GM19372 (cell line): ENCODE measurements at regions not wholly inside any gene's neighbourhood (a gene's known extent, or its start where the extent isn't known, plus 50 kb on each side); places are given as distances from the start of the nearest gene placed in this dataset.
"Not testable (repeated sequence)": the region's sequence is repeated elsewhere in the genome, so short reads cannot be mapped to it uniquely, and the experiment has no call there.

ENCODE experiments used
- ATAC-seq: cut with Tn5 transposase; IDR thresholded peaks from one replicate; pipeline ENCODE4 v1.9.1; 2021; ENCODE audit warnings: mild to moderate bottlenecking, low read depth, moderate library complexity; ENCODE audit not compliant: unreplicated experiment

DNA sequence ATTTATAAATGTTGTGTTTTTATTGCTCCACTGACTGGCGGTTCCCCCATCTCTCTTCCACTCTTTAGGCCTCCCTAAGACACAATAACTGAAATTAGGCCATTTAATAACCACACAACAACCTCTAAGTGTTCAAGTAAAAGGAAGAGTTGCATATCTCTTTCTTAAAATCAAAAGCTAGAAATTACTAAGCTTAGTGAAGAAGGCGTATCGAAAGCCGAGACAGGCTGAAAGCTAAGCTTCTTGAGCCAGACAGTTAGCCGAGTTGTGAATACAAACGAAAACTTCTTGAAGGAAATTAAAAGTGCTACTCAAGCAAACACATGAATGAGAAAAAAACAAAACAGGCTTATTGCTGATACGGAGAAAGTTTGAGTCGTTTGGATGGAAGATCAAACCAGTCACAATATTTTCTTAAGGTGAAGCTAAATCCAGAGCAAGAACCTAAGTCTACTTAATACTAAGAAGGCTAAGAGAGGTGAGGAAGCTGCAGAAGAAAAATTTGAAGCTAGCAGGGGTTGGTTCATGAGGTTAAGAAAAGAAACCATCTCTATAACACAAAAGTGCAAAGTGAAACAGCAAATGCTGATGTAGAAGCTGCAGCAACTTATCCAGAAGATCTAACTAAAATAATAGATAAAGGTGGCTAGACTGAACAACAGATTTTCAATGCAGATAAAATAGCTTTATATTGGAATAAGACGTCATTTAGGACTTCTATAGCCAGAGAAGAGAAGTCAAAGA lies 194.0 kb upstream of the TTC29 start:
- ATAC-seq = no peak

DNA sequence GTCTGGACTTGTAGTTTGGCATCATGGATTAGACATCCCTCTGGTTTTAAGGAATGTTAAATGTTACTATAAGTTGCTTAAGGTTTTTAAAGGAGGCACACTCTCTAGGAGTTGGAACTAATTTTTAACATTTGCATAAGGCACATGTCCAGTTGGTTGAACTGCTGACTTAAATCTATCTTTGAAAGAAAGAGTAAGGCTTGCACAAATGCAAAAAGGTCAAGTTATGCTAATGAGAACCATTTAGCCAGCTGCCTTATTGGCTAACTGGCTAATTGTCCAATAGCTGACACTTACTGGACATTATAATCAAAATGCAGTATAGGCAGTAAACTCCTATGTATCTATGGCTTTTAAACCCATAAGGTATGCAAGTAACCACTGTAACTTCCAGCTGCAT lies 206.1 kb upstream of the TTC29 start:
- no peak for ATAC-seq

DNA sequence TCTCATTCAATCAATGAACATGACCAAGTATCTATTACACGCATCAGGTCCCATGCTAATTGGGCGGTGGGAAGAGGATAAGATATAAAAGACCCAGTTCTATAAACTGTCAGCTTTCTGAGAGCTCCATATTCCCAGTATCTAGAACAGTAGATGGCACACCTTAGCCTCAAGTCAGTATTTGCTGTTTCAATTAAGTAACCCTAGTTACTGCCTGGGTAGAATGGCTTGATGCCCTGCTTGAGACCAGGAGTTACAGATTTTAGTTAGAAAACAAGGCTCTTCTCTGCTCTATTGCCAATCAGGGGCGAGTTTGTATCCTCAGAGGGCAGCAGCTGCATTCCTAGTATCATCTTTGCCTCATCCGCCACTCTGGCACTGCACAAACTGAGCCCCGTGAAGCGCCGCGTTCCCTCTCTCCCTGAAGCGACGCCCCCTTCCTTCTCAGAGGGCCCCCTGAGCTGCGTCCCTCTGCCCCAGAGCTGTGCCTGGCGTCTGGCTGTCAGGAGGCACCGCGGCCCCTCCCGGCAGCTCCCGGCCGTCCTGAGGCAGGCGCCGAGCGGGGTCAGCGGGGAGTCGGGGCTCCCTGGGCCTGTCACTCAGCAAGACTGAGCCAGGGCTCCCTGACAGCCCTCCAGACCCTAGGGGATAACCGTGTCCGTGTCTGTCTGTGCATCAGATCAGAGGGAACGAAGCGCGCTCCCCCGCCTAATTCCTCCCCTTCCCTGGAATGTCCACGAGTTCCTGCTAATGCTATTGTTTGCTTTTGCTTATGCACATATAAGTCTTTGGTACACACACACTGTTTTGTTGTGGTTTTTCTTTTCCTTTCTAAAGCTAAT lies 212.4 kb upstream of the TTC29 start:
- no peak for ATAC-seq

DNA sequence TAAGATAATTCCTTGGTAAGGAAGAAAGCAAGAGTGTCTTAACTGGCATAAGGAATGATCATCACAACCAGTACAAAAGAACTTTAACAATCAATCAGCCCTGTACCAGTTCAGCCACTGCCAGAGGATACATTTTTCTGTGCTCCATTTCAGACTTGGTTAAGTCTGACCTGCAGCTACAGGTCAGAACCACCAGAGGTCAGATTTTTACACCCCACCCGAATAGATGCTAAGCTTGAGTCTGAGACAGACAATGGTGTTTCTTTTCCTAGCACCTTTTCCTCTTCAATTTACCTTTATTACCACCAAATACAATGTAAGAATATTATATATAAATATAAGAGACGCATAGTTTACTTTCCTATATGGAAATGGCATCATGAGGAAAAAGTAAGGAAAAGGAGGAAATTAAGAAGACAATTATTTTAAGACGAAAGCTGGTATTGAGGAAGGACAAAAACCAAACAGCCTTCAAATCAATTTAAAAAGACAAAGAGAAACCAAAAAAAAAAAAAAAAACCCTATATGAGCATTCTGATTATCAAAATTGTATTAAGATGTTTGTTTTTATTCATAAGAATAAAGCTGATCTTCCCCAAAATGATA lies 215.3 kb upstream of the TTC29 start:
- peak; percentile 93 for ATAC-seq

DNA sequence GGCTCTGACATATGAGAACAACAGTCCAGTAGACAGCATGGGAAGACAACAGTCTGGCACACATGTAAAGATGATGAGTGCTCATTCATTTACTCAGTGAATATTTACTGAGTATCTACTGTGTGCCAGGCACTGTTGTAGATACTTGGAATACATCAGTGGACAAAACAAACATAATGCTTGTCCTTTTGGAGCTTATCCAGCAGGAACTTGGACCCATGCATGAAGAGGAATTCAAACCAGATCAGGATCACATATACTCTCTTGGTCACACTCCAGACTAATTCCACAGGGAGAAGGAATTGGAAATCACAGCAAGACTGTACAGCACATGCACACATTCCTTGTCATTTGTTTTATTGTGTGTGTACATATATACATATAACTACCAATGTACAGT lies 217.6 kb upstream of the TTC29 start:
- no peak for ATAC-seq

DNA sequence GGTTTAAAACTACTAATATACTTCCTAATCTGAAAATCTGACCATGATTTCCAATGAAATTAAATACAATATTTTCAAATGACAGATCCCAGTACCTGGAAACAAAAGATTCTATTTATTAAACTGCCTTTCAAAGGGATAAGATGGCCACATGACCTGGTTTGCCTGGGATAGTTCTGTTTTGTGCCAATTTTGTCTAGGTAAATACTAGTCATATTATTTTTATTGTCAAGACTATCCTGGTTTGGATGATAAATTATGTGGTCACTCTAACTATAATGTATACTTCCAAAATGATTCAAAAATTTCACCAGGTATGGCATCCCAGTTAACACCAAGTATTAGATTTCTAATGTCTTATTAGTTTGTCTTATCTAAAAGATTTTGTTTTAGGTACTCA lies 222.5 kb upstream of the TTC29 start:
- not testable (repeated sequence) for ATAC-seq

DNA sequence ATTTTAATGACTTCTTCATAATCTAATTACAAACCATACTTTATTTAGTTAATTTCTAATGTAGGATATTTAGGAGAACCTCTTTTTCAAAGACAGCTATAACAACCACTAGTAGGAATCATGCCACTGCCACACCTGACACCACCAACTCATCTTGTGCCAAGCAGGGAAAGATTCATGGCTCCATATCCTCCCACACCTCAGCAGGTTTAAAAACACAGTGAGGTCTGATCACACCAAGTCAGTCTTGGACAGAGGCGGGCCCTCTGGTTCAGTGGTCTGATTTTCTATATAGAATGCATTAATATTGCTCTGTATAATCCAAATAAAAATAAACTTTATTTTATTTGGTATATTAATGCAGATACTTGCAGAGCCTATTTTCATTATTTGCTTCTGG lies 227.7 kb upstream of the TTC29 start:
- ATAC-seq = no peak

DNA sequence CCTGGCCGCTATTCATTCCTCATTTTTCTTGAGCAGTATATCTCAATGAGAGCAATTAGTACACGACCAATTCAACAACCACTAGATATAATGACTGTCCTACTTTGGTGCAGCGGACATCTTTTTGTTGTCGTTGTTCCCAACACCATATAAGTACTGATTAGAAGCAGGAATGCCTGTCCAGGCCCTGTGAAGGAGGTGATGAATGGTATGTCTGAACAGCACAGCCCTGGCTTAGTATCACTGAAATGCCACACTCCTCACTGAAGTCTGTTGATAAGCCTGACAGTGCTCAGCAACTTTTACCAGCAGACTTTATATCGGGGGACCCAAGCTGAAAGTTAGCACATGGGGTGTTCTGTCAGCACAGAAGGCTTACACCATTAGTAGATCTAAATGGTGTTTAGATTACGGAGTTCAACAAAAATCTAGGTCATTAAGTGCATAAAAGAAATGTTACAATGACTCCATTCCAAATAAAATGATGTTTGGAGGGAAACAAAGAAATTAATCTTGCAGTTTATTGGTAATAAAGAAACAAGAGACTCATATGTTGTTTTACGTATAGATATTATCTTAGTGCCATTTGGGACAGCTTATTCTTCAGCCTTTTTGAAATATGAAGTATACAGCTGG lies 228.3 kb upstream of the TTC29 start:
- no peak for ATAC-seq

DNA sequence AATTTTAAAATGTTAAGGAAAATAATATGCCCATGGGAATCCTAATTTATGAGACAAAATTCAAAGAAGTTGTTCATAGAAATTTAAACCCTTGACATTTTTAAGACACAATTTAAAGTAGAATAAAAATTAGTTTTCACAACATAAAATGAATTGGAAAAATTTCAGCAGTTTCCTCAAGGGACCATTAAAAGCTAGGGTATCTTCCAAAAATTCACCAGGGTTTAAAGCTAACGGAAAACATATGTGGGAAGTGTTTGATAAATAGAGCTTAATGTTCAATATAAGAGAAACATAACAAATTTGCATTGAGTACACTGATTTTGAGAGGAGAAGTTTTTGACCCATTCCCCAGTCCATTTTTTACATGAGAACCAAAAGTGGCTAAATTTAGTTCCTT lies 228.9 kb upstream of the TTC29 start:
- ATAC-seq = no peak

DNA sequence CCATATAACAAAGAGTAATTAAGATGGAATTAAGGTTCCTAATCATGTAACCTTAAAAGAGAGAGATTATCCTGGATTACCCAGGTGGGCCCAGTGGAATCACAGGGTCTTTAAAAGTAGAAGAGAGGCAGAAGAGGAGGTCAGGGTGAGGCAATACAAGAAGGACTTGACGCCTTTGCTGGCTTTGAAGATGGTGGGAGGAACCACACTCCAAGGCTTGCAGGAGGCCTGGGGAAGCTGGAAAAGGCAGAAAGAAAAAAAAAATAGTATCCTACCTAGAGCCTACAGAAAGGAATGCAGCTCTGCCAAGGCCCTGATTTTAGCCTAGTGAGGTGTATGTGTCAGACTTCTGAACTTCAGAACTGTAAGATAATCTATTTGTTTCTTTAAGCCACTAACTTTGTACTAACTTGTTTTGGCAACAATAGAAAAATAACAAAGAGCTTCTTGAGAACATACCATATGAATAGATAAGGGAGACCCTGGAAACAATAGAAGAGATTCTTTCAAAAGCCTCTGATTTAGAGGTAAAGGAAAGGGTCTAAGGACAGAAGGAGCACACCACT lies 229.9 kb upstream of the TTC29 start:
- ATAC-seq = no peak

DNA sequence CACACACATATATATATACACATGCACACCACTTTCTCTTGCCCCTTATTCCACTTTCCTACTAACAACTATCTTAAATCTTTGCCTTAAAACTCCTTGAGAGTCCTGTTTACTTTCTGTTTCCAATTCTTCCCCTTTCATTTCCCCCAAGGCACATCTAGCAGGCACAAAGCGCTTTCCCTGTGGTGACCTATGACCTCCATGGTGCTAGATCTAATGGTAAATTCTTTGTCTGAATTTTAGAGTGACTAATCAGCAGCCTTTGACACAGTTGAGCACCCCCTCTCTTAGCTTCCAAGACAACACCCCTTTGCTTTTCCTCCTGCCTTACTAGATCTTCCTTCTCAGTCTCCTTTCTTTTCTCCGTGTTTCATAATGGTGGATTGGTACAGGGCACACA lies 236.4 kb upstream of the TTC29 start:
- no peak for ATAC-seq

DNA sequence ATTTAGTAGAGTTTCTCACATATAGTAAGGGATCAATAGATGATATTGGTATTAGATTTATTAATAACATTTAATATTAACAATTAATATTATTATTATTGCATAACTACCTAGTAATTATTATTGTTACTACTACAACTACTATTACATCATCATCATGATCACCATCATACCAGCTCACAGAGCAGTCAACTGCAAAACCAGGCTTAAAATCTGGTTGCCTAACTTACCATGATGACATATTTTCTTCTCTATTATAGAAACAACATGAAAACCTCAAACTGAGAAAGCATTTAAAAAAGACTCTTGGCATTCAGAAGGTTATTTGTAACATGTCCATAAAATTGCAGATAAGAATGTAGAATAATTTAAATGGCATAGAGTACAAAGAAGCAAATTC lies 247.0 kb upstream of the TTC29 start:
- ATAC-seq = no peak

DNA sequence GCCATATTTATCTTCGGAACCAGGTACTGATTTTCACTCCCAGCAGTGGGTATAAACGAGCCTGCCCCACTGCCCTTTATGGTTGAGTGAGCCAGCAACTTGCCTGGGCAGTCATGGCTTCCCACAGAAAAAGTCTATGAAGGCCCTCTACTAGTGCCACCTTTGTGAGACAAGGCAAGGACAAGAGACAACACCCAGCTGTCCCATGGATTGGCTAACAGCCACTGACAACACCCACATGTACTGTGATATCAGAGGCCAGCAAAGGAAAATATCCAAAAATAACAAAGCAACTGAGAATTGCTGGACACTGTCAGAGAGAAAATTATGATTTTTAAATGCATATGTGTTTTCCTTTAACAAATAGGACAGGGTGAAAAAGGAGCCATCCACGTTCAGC lies 248.4 kb upstream of the TTC29 start:
- ATAC-seq = no peak

DNA sequence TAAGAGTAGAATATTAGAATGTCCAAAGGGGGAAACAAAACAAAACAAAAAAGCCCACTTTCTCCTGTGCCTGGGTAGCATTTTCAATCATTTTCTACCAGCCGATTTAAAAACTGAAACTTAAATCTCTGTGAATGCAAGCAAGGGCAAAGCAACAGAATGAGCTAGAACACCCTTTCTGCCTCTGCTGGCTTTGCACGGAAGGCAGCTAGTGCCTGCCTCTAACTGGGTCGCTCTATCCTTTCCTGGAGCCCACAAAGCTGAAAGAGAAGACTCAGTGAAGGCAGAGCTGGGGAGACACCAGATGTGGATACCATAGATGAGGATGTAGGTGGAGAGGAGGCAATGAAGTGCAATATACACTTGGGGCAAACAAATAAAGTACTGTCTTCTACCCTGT lies 248.9 kb upstream of the TTC29 start:
- no peak for ATAC-seq

DNA sequence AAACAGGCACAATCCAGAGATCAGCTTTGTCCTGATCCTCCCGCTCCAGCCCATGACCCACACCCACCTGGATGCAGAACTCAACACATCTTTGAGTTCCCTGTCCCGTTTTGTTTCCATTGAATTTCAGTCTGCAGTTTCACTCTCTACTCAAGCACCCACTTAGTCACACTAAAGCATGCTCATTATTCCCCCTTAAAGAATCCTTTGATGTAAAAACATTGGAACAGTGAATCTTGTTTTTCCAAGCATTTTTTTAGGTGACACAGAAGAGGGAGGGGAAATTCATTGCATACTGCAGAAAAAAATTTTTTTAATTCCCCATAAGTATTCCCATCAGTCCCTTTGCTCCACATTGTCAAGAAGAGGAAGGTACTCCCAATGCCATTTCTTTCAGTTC lies 249.7 kb upstream of the TTC29 start:
- ATAC-seq = no peak

DNA sequence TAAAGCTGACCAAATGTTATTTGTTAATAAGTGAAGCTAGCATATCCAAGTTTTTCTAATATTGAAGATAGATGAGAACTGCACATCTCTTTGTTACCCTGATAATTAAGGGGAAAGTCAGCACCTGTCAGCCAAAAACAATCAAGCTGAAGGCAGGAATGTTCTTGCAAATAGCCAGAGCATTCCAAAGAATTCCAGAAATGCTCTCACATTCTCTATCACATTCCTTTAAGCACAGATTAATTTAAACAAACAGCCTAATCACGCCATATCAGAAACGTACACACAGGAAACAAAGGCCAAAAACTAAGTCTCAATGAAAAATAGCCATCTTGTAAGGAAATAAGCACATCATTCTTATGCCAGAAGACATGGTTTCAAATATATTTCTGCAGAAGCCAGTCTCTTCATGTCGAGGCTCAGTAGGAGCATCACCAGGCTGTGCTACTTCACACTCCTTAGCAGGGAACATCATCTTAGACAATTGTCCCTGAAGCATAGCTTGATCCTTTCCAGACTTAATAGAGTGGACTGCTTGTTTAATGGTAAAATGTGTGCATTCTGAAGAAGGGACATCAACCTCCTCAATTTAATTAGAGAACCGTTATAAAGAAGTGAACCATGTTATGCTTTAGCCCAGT lies 252.9 kb upstream of the TTC29 start:
- no peak for ATAC-seq

DNA sequence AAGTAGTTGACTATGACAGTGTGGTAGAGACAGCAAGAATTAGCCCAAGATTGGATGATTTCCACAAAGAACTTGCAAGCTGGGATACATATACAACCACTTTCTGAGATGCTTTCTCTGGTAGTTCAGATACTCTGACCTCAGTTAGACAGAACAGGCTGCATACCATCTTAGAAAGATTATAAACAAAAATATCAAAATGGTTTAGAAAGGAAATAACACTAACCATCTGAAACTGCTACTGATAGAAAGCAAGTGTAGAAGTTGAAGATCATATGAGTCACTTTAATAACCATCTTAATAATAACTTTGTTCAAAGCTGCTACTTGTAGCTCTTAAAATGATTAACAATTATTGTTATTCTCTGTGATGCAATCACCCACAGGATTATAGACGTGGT lies 255.4 kb upstream of the TTC29 start:
- ATAC-seq = no peak

DNA sequence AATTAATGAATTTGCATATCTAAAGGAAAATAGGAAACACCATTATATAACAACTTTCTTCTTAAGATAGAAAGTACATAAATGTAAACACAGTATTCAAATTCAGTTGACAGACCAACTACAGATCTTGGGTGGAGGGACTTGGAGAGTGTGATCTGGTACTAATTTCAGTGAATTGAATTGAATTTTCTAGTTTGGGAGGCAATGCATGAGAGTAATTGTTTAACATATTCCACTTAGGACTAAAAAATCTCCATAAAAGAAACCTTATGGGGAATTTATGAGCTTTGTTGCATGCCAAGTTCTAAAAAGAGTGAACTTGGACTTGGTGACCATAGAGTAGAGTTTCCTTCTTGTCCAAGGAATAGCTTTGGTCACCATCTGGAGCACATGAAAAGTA lies 261.1 kb upstream of the TTC29 start:
- no peak for ATAC-seq

DNA sequence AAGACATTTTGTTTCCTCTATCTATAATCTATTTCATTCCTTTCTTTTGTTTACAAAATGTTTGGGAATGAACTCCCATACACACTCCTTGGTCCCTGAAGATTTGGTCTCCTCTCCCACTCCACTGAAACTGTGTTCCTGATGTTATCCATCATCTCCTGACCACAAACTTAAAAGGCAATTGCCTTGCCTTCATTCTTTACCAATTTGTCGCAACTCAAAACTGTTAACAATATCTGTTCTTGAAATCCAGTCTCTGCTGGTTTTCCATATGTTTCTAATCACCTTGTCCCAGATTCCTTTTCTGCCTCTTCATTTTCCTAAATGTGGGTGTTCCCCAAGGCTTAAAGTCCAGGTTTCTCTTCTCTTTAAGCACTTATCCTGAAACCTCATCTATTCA lies 262.2 kb upstream of the TTC29 start:
- ATAC-seq = no peak

DNA sequence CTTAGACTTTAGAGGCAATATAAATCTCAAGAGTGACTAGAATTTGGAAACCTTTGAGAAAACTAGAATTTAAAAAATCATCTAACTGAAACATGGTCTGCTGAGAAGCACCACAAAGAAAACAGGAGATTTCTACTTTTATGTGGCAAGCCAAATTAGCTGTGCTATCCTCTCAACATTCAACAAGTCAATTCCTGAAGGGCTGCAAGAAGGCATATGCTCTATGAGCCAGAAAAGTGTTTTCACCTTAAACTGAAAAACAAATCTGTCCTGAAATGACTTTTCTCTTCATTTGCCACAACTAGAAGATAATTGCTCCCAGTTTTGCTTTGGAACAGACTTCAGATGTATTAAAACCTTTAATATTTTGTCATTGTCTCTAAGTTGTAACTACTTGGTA lies 263.2 kb upstream of the EDNRA start:
- no peak for ATAC-seq
